Panc1 (cell line): ENCODE measurements at regions not wholly inside any gene's neighbourhood (a gene's known extent, or its start where the extent isn't known, plus 50 kb on each side); places are given as distances from the start of the nearest gene placed in this dataset.

ENCODE experiments used
- ATAC-seq: fragments of 200-7000 bp; cut with Tn5 transposase; 2 replicates; pipeline ENCODE4 v1.9.1; 2020; ENCODE audit warnings: mild to moderate bottlenecking, moderate library complexity
- BruUV-seq: library from RNA; stranded (reverse); fragments of 400-500 nt; replicated peaks from 2 replicates; lab custom pipeline; 2021; lab: Mats Ljungman, UMichigan
- CTCF ChIA-PET: fragments of 300-600 bp; sonication (Branson Sonifier 250); formaldehyde crosslinking; loops from one replicate; lab custom pipeline; 2022; ENCODE audit warnings: antibody characterized with exemption; lab: Charles Lee
- POLR2A ChIA-PET: fragments of 300-600 bp; sonication (Branson Sonifier 250); formaldehyde crosslinking; loops from one replicate; lab custom pipeline; 2022; ENCODE audit warnings: antibody characterized with exemption; lab: Charles Lee
- DNase-seq: peaks from one replicate; pipeline ENCODE4 v3.0.0-alpha.2; 2010; ENCODE audit warnings: low read depth, low spot score
- H3K27ac ChIP-seq: 2 replicates; pipeline ENCODE4 v1.5.1; 2011; ENCODE audit warnings: mild to moderate bottlenecking, low read length, inconsistent platforms
- H3K27me3 ChIP-seq: fragments of 200-500 bp; sonication (Bioruptor generic); 2 replicates; pipeline ENCODE4 v1.6.0; 2014; ENCODE audit warnings: low read length, inconsistent platforms; ENCODE audit not compliant: control insufficient read depth, insufficient read depth
- H3K36me3 ChIP-seq: fragments of 200-500 bp; sonication (Bioruptor generic); 2 replicates; pipeline ENCODE4 v1.5.1; 2014; ENCODE audit warnings: inconsistent platforms, mild to moderate bottlenecking, low read length, moderate library complexity; ENCODE audit not compliant: control insufficient read depth, insufficient read depth
- H3K4me1 ChIP-seq: 2 replicates; pipeline ENCODE4 v1.5.1; 2011; ENCODE audit warnings: inconsistent platforms, mild to moderate bottlenecking, low read length, moderate library complexity; ENCODE audit not compliant: control insufficient read depth, insufficient read depth
- H3K4me3 ChIP-seq, 2 experiments: 2 replicates each; pipeline ENCODE4 v1.5.1; 2011 to 2012; ENCODE audit warnings: low read depth in 2 of 2, low read length in 2 of 2, mild to moderate bottlenecking in 2 of 2, inconsistent platforms in 1 of 2, moderate library complexity in 1 of 2
- H3K9me3 ChIP-seq: fragments of 200-500 bp; sonication (Bioruptor generic); 2 replicates; pipeline ENCODE4 v1.5.1; 2014; ENCODE audit warnings: low read depth, mild to moderate bottlenecking, inconsistent platforms, low read length, moderate library complexity; ENCODE audit not compliant: control insufficient read depth, insufficient read depth
- CTCF ChIP-seq: fragments of 450-650 bp; IDR thresholded peaks from 2 replicates; pipeline ENCODE4 v1.5.1; 2017; ENCODE audit warnings: mild to moderate bottlenecking
- POLR2AphosphoS5 ChIP-seq: IDR thresholded peaks from 2 replicates; pipeline ENCODE4 v1.6.1; 2012; ENCODE audit warnings: mild to moderate bottlenecking, low read depth, low read length, moderate library complexity
- REST ChIP-seq, 2 experiments: IDR thresholded peaks; 2 replicates each; pipeline ENCODE4 v1.6.1; 2011 to 2012; ENCODE audit warnings: low read depth in 2 of 2, control low read depth in 1 of 2, low read length in 1 of 2, mild to moderate bottlenecking in 1 of 2, moderate library complexity in 1 of 2; ENCODE audit not compliant: insufficient read depth in 1 of 2
- SIN3A ChIP-seq: IDR thresholded peaks from 2 replicates; pipeline ENCODE4 v1.6.1; 2012; ENCODE audit warnings: low read depth, mild to moderate bottlenecking, low read length, moderate library complexity, borderline replicate concordance; ENCODE audit not compliant: insufficient read depth
- TCF7L2 ChIP-seq: IDR thresholded peaks from 2 replicates; pipeline ENCODE4 v1.6.1; 2011; ENCODE audit warnings: mild to moderate bottlenecking, low read depth, low read length, inconsistent platforms
- in situ Hi-C: cut with HindIII; loops from 2 replicates; pipeline ENCODE4 v1.10.0; 2016; ENCODE audit warnings: low sequenced_read_pairs, low pct_unique_long_range_greater_than_20kb
- intact Hi-C: fragments of 100-400 bp; cut with micrococcal nuclease; formaldehyde crosslinking; loops from one replicate; pipeline ENCODE4 v1.10.0; 2022; ENCODE audit not compliant: unreplicated experiment

GRCh38 chr13:42658019-42658418 is 84.1 kb downstream of the TNFSF11 start:
- intact Hi-C loops (no loop called here), in situ Hi-C loops (no loop called here)
- H3K4me3 ChIP-seq: no peak overlapping the region
- H3K27me3 ChIP-seq: no peaks in the 10 kb centered on the region
- no peaks in the 10 kb centered on the region for H3K36me3 ChIP-seq
- H3K27ac ChIP-seq: no peak overlapping the region
- TF ChIP-seq POLR2AphosphoS5 (no peak), CTCF (no peak), TCF7L2 (no peak), REST (IDR thresholded peaks at IDR 0.05; ENCODE audit: insufficient read depth in 1 of 2, low read depth in 2 of 2, low read length in 1 of 2) (no peak), SIN3A (no peak)
- no TSS peak for BruUV-seq
- POLR2A ChIA-PET: no interaction called here
- DNase-seq (no peak), ATAC-seq (no peak)
- CTCF ChIA-PET: no interaction called here
- no peaks in the 10 kb centered on the region for H3K9me3 ChIP-seq
- H3K4me1 ChIP-seq: no peaks in the 10 kb centered on the region

DNA sequence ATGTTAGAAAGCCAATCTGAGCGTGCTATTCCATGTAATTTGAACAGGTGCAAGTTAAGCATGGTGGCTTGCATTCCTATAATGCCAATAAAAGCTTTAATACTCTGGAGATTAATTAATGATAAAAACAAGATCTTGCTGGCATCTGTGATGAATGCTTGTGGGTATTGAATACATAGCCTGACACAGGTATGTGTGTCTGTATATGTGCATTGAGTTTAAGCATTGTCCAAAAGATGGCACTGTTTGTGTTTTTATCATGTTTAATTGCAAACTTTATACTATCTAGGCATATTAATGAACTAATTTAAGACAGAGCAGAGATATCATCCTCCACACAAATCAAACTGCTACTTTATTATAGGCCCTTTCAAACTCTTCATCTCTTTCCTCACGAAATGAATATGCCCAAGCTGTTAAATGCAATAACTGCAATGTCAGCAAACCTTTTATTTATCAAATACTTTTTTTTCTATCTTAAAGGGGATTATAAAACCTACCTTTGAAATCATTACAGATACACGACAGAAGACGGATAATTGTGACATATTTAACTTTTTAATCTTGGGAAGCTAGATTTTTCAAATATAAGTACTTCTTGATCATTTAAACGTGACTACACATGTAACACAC is 86.5 kb downstream of the TNFSF11 start:
- BruUV-seq: no TSS peak
- no peaks in the 10 kb centered on the region for H3K36me3 ChIP-seq
- no peak overlapping the region for H3K27ac ChIP-seq
- H3K9me3 ChIP-seq: no peaks in the 10 kb centered on the region
- DNase-seq (no peak), ATAC-seq (no peak)
- CTCF ChIA-PET: no interaction called here
- H3K4me1 ChIP-seq: no peaks in the 10 kb centered on the region
- TF ChIP-seq SIN3A: no peak
- no peak for TF ChIP-seq POLR2AphosphoS5
- TF ChIP-seq CTCF: peak; percentile 18; the same call in 1 of the 2 replicates
- TF ChIP-seq TCF7L2: no peak
- in situ Hi-C loops (no loop called here), intact Hi-C loops (no loop called here)
- H3K4me3 ChIP-seq: no peak overlapping the region
- POLR2A ChIA-PET: no interaction called here
- H3K27me3 ChIP-seq: no peaks in the 10 kb centered on the region
